H1 (cell line): ENCODE measurements at regions not wholly inside any gene's neighbourhood (a gene's known extent, or its start where the extent isn't known, plus 50 kb on each side); places are given as distances from the start of the nearest gene placed in this dataset.

ENCODE experiments used
- CTCF ChIA-PET: fragments of 300-600 bp; sonication (Branson Sonifier 250); formaldehyde crosslinking; loops from one replicate; lab custom pipeline; 2021; ENCODE audit not compliant: partially characterized antibody; lab: Charles Lee
- POLR2A ChIA-PET: fragments of 300-600 bp; sonication (Branson Sonifier 250); formaldehyde crosslinking; loops from one replicate; lab custom pipeline; 2021; ENCODE audit warnings: inconsistent platforms; ENCODE audit not compliant: partially characterized antibody; lab: Charles Lee
- DNase-seq, 2 experiments: peaks; one replicate each; pipeline versions ENCODE4 v3.0.0 to v3.0.0-alpha.2; 2010 to 2022; ENCODE audit warnings: low spot score in 2 of 2, low read depth in 1 of 2, mixed read lengths in 1 of 2
- FAIRE-seq: peaks from 2 replicates; lab custom pipeline; 2011; peaks lifted over from hg19 to GRCh38; lab: Jason Lieb, UNC
- H2AFZ ChIP-seq: 2 replicates; pipeline ENCODE4 v1.8.1; 2012; ENCODE audit warnings: low read length, inconsistent platforms
- H2AK5ac ChIP-seq: 2 replicates; pipeline ENCODE4 v1.6.1; 2013; ENCODE audit warnings: low read depth, low read length
- H2BK120ac ChIP-seq: replicated peaks from 2 replicates; pipeline ENCODE3; 2013; ENCODE audit warnings: low read depth, low read length, inconsistent platforms
- H2BK12ac ChIP-seq: 2 replicates; pipeline ENCODE4 v1.6.1; 2013; ENCODE audit warnings: low read depth, low read length
- H2BK15ac ChIP-seq: 2 replicates; pipeline ENCODE4 v1.6.1; 2013; ENCODE audit warnings: low read length
- H2BK20ac ChIP-seq: 2 replicates; pipeline ENCODE4 v1.6.1; 2013; ENCODE audit warnings: low read length
- H2BK5ac ChIP-seq: 2 replicates; pipeline ENCODE4 v1.6.1; 2013; ENCODE audit warnings: low read depth, low read length
- H3K14ac ChIP-seq: 2 replicates; pipeline ENCODE4 v1.6.1; 2013; ENCODE audit warnings: inconsistent platforms; ENCODE audit not compliant: insufficient read length
- H3K18ac ChIP-seq: 2 replicates; pipeline ENCODE4 v1.6.1; 2013; ENCODE audit warnings: low read length; ENCODE audit errors: extremely low read depth
- H3K23ac ChIP-seq: 2 replicates; pipeline ENCODE4 v1.6.1; 2013; ENCODE audit warnings: inconsistent platforms; ENCODE audit not compliant: insufficient read length
- H3K23me2 ChIP-seq: 2 replicates; pipeline ENCODE4 v1.6.1; 2013; ENCODE audit warnings: low read depth, low read length
- H3K27ac ChIP-seq: 2 replicates; pipeline ENCODE4 v1.6.1; 2011; ENCODE audit warnings: low read depth, low read length, inconsistent platforms
- H3K27me3 ChIP-seq, 4 experiments: replicated peaks in 1 of 4; 1 replicate in 1 of 4; 2 replicates in 3 of 4; pipeline versions ENCODE4 v1.6.1 to v1.8.1; 2011 to 2013; ENCODE audit warnings: low read length in 3 of 4, mild to moderate bottlenecking in 3 of 4, inconsistent platforms in 2 of 4, mixed read lengths in 2 of 4, moderate library complexity in 1 of 4; ENCODE audit not compliant: control insufficient read depth in 3 of 4, insufficient read depth in 3 of 4; ENCODE audit errors: extremely low read depth in 1 of 4
- H3K36me3 ChIP-seq, 4 experiments: 2 replicates each; pipeline versions ENCODE4 v1.6.1 to v1.8.1; 2011 to 2013; ENCODE audit warnings: mild to moderate bottlenecking in 4 of 4, low read length in 3 of 4, moderate library complexity in 2 of 4, control low read depth in 1 of 4, inconsistent platforms in 1 of 4; ENCODE audit not compliant: insufficient read depth in 4 of 4, control insufficient read depth in 2 of 4
- H3K4ac ChIP-seq: replicated peaks from 2 replicates; pipeline ENCODE3; 2013; ENCODE audit warnings: low read length, low read depth, mixed read lengths, inconsistent platforms; ENCODE audit not compliant: insufficient read length
- H3K4me1 ChIP-seq, 4 experiments: replicated peaks in 1 of 4; 1 replicate in 1 of 4; 2 replicates in 3 of 4; pipeline versions ENCODE4 v1.6.1 to v1.8.1; 2011 to 2013; ENCODE audit warnings: low read length in 3 of 4, inconsistent platforms in 2 of 4, mixed read lengths in 1 of 4; ENCODE audit not compliant: insufficient read depth in 4 of 4, control insufficient read depth in 3 of 4
- H3K4me2 ChIP-seq, 2 experiments: 2 replicates each; pipeline versions ENCODE4 v1.6.1 to v1.8.1; 2011 to 2013; ENCODE audit warnings: low read depth in 2 of 2, low read length in 2 of 2, control low read depth in 1 of 2, inconsistent platforms in 1 of 2, mild to moderate bottlenecking in 1 of 2; ENCODE audit not compliant: insufficient read depth in 1 of 2
- H3K4me3 ChIP-seq, 4 experiments: fragments of 200-600, 300-600 bp in 1 of 4; sonication (generic), shearing (Covaris generic), sonication (Bioruptor Twin) in 1 of 4; 2 replicates each; pipeline versions ENCODE4 v1.5.1 to v1.8.1; 2011 to 2016; ENCODE audit warnings: low read length in 4 of 4, low read depth in 3 of 4, control low read depth in 2 of 4, inconsistent platforms in 2 of 4, mild to moderate bottlenecking in 2 of 4, mixed read lengths in 1 of 4, moderate library complexity in 1 of 4; ENCODE audit not compliant: insufficient read depth in 2 of 4; ENCODE audit errors: extremely low read depth in 1 of 4
- H3K56ac ChIP-seq: replicated peaks from 2 replicates; pipeline ENCODE3; 2013; ENCODE audit warnings: low read depth, mild to moderate bottlenecking, mixed read lengths, low read length, inconsistent platforms; ENCODE audit not compliant: insufficient read length
- H3K79me1 ChIP-seq: 2 replicates; pipeline ENCODE4 v1.6.1; 2013; ENCODE audit warnings: low read depth, low read length, control low read depth
- H3K79me2 ChIP-seq, 2 experiments: 2 replicates each; pipeline versions ENCODE4 v1.6.1 to v1.8.1; 2012 to 2013; ENCODE audit warnings: low read length in 2 of 2, mild to moderate bottlenecking in 2 of 2, inconsistent platforms in 1 of 2; ENCODE audit not compliant: insufficient read depth in 2 of 2, control insufficient read depth in 1 of 2
- H3K9ac ChIP-seq, 4 experiments: replicated peaks in 1 of 4; 1 replicate in 1 of 4; 2 replicates in 3 of 4; pipeline versions ENCODE4 v1.6.1 to v1.8.1; 2011 to 2013; ENCODE audit warnings: low read depth in 3 of 4, low read length in 3 of 4, control low read depth in 2 of 4, mild to moderate bottlenecking in 2 of 4, moderate library complexity in 2 of 4, inconsistent platforms in 1 of 4; ENCODE audit errors: extremely low read depth in 1 of 4
- H3K9me3 ChIP-seq, 2 experiments: 2 replicates each; pipeline versions ENCODE4 v1.6.1 to v1.8.1; 2012 to 2013; ENCODE audit warnings: mild to moderate bottlenecking in 2 of 2, moderate library complexity in 2 of 2, control low read depth in 1 of 2, inconsistent platforms in 1 of 2, low read depth in 1 of 2, low read length in 1 of 2, mixed read lengths in 1 of 2; ENCODE audit not compliant: insufficient read depth in 2 of 2
- H4K20me1 ChIP-seq, 2 experiments: replicated peaks in 1 of 2; 2 replicates each; pipeline versions ENCODE3 to v1.8.1; 2011 to 2013; ENCODE audit warnings: inconsistent platforms in 2 of 2, low read length in 2 of 2, mild to moderate bottlenecking in 1 of 2; ENCODE audit not compliant: insufficient read depth in 2 of 2, control insufficient read depth in 1 of 2
- H4K5ac ChIP-seq: 2 replicates; pipeline ENCODE4 v1.6.1; 2013; ENCODE audit warnings: low read length, low read depth, mixed read lengths, inconsistent platforms; ENCODE audit not compliant: insufficient read length
- H4K8ac ChIP-seq: 2 replicates; pipeline ENCODE4 v1.8.0; 2013; ENCODE audit warnings: mild to moderate bottlenecking, moderate library complexity, low read length, inconsistent platforms; ENCODE audit not compliant: insufficient read depth; ENCODE audit errors: extremely low read depth
- H4K91ac ChIP-seq: replicated peaks from 2 replicates; pipeline ENCODE3; 2013; ENCODE audit warnings: low read length, mixed read lengths, inconsistent platforms; ENCODE audit not compliant: insufficient read length
- KDM1A ChIP-seq: fragments of 200-600, 300-600 bp; sonication (generic); IDR thresholded peaks from 2 replicates; pipeline ENCODE4 v1.7.1; 2016; ENCODE audit warnings: mild to moderate bottlenecking, low read length, borderline replicate concordance
- NANOG ChIP-seq: IDR thresholded peaks from 2 replicates; pipeline ENCODE4 v1.6.1; 2011; ENCODE audit warnings: low read length, low read depth, mild to moderate bottlenecking, inconsistent platforms; ENCODE audit not compliant: insufficient read depth, poor library complexity, severe bottlenecking
- SAP30 ChIP-seq: fragments of 300-600 bp; sonication (generic); IDR thresholded peaks from 2 replicates; pipeline ENCODE4 v1.7.1; 2012; ENCODE audit warnings: low read length, moderate library complexity, mild to moderate bottlenecking, inconsistent platforms; ENCODE audit not compliant: insufficient read depth, insufficient replicate concordance
- WGBS, 2 experiments: shearing (Covaris generic) in 1 of 2; methylation state at CpG; one replicate each; pipeline versions ENCODE4 v1.1.6 to v1.1.7; 2013 to 2015; ENCODE audit warnings: low lambda C conversion rate in 2 of 2, mixed read lengths in 2 of 2, inconsistent platforms in 1 of 2, low coverage in 1 of 2, missing lambda C conversion rate in 1 of 2; ENCODE audit not compliant: insufficient replicate concordance in 2 of 2, insufficient coverage in 1 of 2, insufficient read length in 1 of 2; ENCODE audit errors: extremely low coverage in 1 of 2, missing lambda C conversion rate in 1 of 2; 5-methylcytosine and 5-hydroxymethylcytosine counted together

DNA sequence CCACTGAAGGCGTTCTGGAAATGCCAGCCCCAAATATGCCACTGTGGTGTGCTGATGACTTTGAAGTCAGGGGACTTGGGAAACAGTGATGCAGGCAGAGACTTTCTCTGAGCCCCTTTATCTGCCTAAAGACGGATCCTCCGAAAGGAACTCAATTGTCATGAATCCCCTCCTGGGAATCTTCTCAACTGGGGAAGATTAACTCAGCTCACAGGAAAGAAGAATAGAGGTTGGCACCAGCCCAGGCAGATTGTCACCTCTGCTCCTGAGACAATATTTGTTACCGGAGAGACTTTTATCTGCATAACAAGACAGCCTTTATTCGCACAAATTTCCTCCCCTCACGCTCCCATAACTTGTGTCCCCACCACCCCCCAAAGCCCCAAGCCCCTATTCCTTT is 414.4 kb downstream of the FUT8 start:
- no peak overlapping the region for H4K91ac ChIP-seq
- no peak overlapping the region for H2BK120ac ChIP-seq
- H3K9ac ChIP-seq: no peak overlapping the region
- H2AK5ac ChIP-seq: no peak overlapping the region
- no peak overlapping the region for H3K27ac ChIP-seq
- POLR2A ChIA-PET: no interaction called here
- no peak overlapping the region for H4K8ac ChIP-seq
- no peak overlapping the region for H3K14ac ChIP-seq
- H2AFZ ChIP-seq: no peak overlapping the region
- 85% methylated on average over 6 of the region's 6 CpGs; no CpG with 5 or more reads in 1 of the 2 experiments for WGBS, 2 experiments
- no peak for FAIRE-seq
- H3K79me2 ChIP-seq: no peaks in the 10 kb centered on the region
- no peak for TF ChIP-seq KDM1A
- TF ChIP-seq NANOG: no peak
- TF ChIP-seq SAP30: no peak
- TF ChIP-seq, all 59 proteins: peak for 0
- Histone ChIP-seq H2BK12ac (no peak overlapping the region), H3K4me2 (no peak overlapping the region), H3K27me3 (no peaks in the 10 kb centered on the region), H3K23me2 (no peaks in the 10 kb centered on the region), H3K4ac (no peak overlapping the region), H3K36me3 (no peaks in the 10 kb centered on the region), H2BK5ac (no peak overlapping the region), H4K5ac (no peak overlapping the region), H4K20me1 (no peaks in the 10 kb centered on the region), H3K79me1 (no peaks in the 10 kb centered on the region), H2BK20ac (no peak overlapping the region), H3K56ac (no peak overlapping the region), H3K18ac (no peak overlapping the region), H3K9me3 (no peaks in the 10 kb centered on the region), H3K23ac (no peak overlapping the region), H3K4me1 (peaks cover 0 to 7% (median 2%) of the 10 kb centered on the region in 4 experiments; a peak in 4 of 7 replicates), H3K4me3 (no peak overlapping the region), H2BK15ac (no peak overlapping the region)
- CTCF ChIA-PET: interaction anchor here (1.0 to 4.7 kb wide), 5 partner anchors 13 to 664 kb away, joined by 4 to 24 read pairs (median 16); no protein-coding TSS in a partner anchor
- DNase-seq: no peak
